ENCODE measurements at regions not wholly inside any gene's neighbourhood (a gene's known extent, or its start where the extent isn't known, plus 50 kb on each side); places are given as distances from the start of the nearest gene placed in this dataset.

- no peak for DNase-seq
Observed at GRCh38 chr10:46229144-46229563, 57.6 kb upstream of the ANTXRL start.

DNA sequence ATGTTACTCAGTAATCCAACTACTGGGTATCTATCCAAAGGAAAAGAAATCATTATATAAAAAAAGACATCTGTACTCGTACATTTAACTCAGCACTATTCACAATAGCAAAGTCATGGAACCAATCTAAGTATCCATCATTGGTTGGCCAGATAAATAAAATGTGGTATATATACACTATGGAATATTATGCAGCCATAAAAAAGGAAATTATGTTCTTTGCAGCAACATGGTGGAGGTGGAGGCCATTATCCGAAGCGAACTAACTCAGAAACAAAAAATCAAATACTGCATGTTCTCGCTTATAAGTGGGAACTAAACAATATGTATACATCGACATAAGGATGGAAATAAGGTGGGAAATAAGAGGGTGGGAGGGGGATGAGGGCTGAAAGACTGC lies 56.2 kb upstream of the ANTXRL start:
- no peak for DNase-seq

GRCh38 chr10:46231087-46231486 lies 55.7 kb upstream of the ANTXRL start:
- DNase-seq: no peak

GRCh38 chr10:46232084-46232483 lies 54.7 kb upstream of the ANTXRL start:
- DNase-seq: no peak

DNA sequence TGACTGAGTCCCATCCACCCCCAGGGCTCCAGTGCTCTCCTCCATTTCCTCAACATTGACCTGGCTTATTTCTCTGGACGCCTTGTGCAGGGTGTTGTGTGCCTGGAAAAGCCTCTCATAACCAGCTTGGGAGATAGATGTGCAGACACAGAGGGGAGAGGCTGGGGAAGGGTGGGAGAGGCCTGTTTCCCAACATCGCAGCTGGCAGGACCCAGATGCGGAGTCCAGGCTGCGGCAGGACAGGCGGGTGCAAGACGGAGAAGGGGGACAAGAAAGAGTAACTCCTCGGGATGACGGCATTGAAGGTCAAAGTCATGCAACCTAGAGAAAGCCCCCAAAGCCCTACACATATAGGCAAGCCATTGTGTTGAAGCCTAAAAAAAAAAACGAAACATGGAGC lies 54.1 kb upstream of the ANTXRL start:
- DNase-seq: no peak

DNA sequence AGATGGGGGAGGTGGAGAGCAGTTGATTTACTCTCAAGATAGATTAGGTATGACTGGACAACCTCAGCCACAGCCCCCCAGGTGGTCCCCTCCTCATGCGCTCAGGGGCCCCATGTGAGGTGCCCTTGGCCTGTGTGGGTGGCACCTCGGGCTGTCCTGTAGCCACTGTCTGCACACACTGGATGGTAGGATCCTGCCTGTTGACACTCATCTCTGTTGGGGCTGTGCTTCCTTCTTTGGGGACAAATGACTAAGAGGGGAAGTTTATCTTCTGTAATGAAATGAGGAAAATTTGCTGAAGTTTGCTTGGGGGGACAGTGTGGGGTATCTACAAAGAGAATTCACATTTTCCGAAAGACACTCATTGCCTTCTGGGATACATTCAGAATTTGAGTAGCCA lies 53.6 kb upstream of the ANTXRL start:
- DNase-seq: no peak

DNA sequence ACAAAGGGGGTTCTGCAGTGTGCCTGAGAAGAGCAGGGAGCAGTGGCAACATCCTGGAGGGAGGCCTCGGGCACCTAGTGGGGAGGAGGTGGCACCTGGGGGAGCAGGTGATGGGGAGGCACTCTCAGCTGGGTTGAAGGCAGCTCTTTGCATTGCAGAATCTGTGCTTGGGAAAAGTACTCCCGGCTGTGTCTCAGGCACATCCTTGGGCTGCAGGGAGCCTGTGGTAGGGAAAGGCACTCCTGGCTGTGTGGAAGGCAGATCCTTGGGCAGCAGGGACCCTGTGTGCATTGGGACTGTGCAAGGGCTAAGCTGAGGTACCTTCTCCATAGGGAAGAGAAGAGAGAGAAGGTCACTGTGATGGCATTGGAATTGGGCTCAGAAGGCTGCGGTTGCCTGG lies 52.8 kb upstream of the ANTXRL start:
- DNase-seq: no peak

GRCh38 chr10:46234431-46235060 lies 52.3 kb upstream of the ANTXRL start:
- no peak for DNase-seq

- DNase-seq: no peak
Observed at GRCh38 chr10:46235705-46236545, 50.9 kb upstream of the ANTXRL start.

DNA sequence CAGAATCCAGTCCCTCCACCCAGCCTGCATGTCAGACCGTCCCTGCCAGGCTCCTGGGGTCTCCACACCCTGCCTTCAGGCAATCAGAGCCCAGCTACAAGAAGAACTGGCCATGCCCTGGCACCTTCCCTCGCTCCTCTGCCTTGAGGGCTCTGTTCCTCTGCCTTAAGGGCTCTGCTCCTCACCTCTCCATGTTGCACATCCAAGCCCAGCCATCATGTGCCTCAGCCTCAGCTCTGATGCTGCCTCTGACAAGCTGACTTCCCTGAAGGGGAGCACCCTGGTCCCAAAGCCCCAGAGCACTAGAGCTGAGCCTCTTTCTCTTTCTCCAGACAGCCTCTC lies 50.3 kb upstream of the ANTXRL start:
- DNase-seq: no peak

GRCh38 chr10:46236941-46237681 lies 49.7 kb upstream of the ANTXRL start:
- no peak for DNase-seq

Measured in NCI-H1105 treated with DMSO at 0.1 percent for 48 hours (cell line).